MG63 (cell line): ENCODE measurements at regions not wholly inside any gene's neighbourhood (a gene's known extent, or its start where the extent isn't known, plus 50 kb on each side); places are given as distances from the start of the nearest gene placed in this dataset.

ENCODE experiments used
- DNase-seq: peaks from one replicate; pipeline ENCODE4 v3.0.0-alpha.2; 2020
- H3K27me3 ChIP-seq: fragments of 250-450 bp; sonication (Bioruptor Pico); 2 replicates; pipeline ENCODE4 v1.5.1; 2020; ENCODE audit warnings: mild to moderate bottlenecking, moderate library complexity
- H3K36me3 ChIP-seq: fragments of 250-450 bp; sonication (Bioruptor Pico); 2 replicates; pipeline ENCODE4 v1.5.1; 2020; ENCODE audit warnings: mild to moderate bottlenecking, moderate library complexity
- H3K4me3 ChIP-seq: fragments of 250-450 bp; sonication (Bioruptor Pico); 2 replicates; pipeline ENCODE4 v1.5.1; 2020; ENCODE audit warnings: mild to moderate bottlenecking, moderate library complexity
- H3K9me3 ChIP-seq: fragments of 250-450 bp; sonication (Bioruptor Pico); 2 replicates; pipeline ENCODE4 v1.5.1; 2020; ENCODE audit warnings: mild to moderate bottlenecking, moderate library complexity

GRCh38 chr2:14552818-14553217 is 79.7 kb upstream of the LRATD1 start:
- no peak for DNase-seq
- Histone ChIP-seq H3K9me3 (no peaks in the 10 kb centered on the region), H3K27me3 (no peaks in the 10 kb centered on the region), H3K4me3 (no peak overlapping the region), H3K36me3 (no peaks in the 10 kb centered on the region)

GRCh38 chr2:14554849-14555545 is 77.5 kb upstream of the LRATD1 start:
- no peak for DNase-seq

GRCh38 chr2:14557111-14557510 is 75.4 kb upstream of the LRATD1 start:
- Histone ChIP-seq H3K27me3 (no peaks in the 10 kb centered on the region), H3K36me3 (no peaks in the 10 kb centered on the region), H3K4me3 (no peak overlapping the region), H3K9me3 (no peaks in the 10 kb centered on the region)
- no peak for DNase-seq

More at GRCh38 chr2:14554849-14555545, 77.5 kb upstream of the LRATD1 start:
- Histone ChIP-seq H3K27me3 (no peaks in the 10 kb centered on the region), H3K36me3 (no peaks in the 10 kb centered on the region), H3K4me3 (no peak overlapping the region), H3K9me3 (no peaks in the 10 kb centered on the region)

GRCh38 chr2:14557916-14558315 is 74.6 kb upstream of the LRATD1 start:
- Histone ChIP-seq H3K9me3 (no peaks in the 10 kb centered on the region), H3K27me3 (no peaks in the 10 kb centered on the region), H3K36me3 (no peaks in the 10 kb centered on the region), H3K4me3 (no peak overlapping the region)
- DNase-seq = no peak

- Histone ChIP-seq H3K36me3 (no peaks in the 10 kb centered on the region), H3K9me3 (no peaks in the 10 kb centered on the region), H3K4me3 (no peak overlapping the region), H3K27me3 (no peaks in the 10 kb centered on the region)
- DNase-seq = no peak
Measured at GRCh38 chr2:14558335-14558919, 74.1 kb upstream of the LRATD1 start.

- H3K4me3 ChIP-seq = no peak overlapping the region
- H3K36me3 ChIP-seq = no peaks in the 10 kb centered on the region
- no peaks in the 10 kb centered on the region for H3K9me3 ChIP-seq
- DNase-seq = no peak
- H3K27me3 ChIP-seq = no peaks in the 10 kb centered on the region
Measured at GRCh38 chr2:14560716-14561115, 71.8 kb upstream of the LRATD1 start.

DNA sequence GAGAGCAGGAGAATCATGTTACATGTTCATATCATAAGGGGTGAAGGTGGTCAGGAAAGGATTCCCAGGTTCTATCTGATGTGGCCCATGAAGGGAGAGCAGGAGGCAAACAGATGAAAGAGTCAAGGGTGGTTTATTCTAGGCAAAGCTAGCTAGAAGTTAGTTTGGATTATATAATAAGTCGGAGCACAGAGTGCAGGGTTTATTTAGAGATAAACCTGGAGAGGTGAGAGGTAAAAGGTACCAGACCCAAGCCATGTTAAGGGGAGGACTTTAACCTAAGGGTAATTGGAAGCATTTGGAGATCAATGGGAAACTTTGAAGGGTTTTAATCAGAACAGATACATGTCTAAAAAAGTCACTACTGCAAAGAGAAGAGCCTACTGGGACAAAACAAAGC is 69.2 kb upstream of the LRATD1 start:
- Histone ChIP-seq H3K36me3 (no peaks in the 10 kb centered on the region), H3K4me3 (no peak overlapping the region), H3K9me3 (no peaks in the 10 kb centered on the region), H3K27me3 (no peaks in the 10 kb centered on the region)
- DNase-seq = no peak

- H3K36me3 ChIP-seq = no peaks in the 10 kb centered on the region
- no peaks in the 10 kb centered on the region for H3K27me3 ChIP-seq
- no peak overlapping the region for H3K4me3 ChIP-seq
- DNase-seq = no peak
- no peaks in the 10 kb centered on the region for H3K9me3 ChIP-seq
Measured at GRCh38 chr2:14565666-14566065, 66.9 kb upstream of the LRATD1 start.

DNA sequence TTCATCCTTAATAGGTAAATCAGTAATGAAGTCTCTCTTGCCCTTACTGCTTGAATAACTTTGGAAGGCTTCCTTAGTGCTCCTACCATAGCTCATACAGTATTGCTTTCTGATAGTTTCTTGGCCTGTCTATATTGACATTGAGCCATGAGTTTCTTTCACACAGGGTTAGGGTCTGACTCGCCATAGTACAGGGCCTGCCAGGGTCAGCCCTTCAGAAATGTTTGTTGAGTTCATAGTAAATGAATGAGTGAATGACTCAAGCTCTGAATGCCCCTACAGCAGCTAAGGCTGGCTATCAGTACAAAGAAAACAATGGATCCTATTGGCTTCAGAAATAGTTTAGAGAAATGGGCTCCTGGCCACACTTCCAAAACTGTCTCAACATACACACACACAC is 65.0 kb upstream of the LRATD1 start:
- Histone ChIP-seq H3K9me3 (no peaks in the 10 kb centered on the region), H3K36me3 (no peaks in the 10 kb centered on the region), H3K27me3 (no peaks in the 10 kb centered on the region), H3K4me3 (no peak overlapping the region)
- peak; percentile 2 for DNase-seq

- no peak for DNase-seq
- H3K4me3 ChIP-seq = no peak overlapping the region
- H3K9me3 ChIP-seq = no peaks in the 10 kb centered on the region
- H3K36me3 ChIP-seq = no peaks in the 10 kb centered on the region
- H3K27me3 ChIP-seq = no peaks in the 10 kb centered on the region; the same call in 1 of the 2 replicates
Measured at GRCh38 chr2:14569294-14569693, 63.2 kb upstream of the LRATD1 start.

- no peak overlapping the region for H3K4me3 ChIP-seq
Measured at GRCh38 chr2:14572633-14573032, 59.9 kb upstream of the LRATD1 start.

DNA sequence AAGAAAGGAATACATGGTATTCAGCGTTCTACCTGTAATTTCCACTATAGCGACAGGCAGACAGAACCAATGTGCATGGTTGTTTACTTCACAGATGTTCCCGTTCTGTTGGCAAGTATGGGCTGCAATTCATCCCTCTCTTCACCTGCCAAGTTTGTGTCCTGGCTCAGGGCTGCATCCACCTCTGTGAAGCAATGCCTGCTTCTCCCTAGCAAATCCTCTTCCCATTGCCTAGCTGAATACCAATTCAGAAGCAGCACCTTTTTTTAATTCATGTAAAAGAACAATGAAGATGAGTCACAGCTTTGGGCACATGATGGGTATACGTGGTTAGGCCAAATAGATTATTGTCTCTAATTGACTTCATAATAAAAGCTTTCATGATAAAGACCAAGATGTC is 54.7 kb upstream of the LRATD1 start:
- H3K4me3 ChIP-seq = no peak overlapping the region
- no peak for DNase-seq
- no peaks in the 10 kb centered on the region; the same call in 1 of the 2 replicates for H3K27me3 ChIP-seq

More at GRCh38 chr2:14572633-14573032, 59.9 kb upstream of the LRATD1 start:
- Histone ChIP-seq H3K27me3 (no peaks in the 10 kb centered on the region; the same call in 1 of the 2 replicates), H3K9me3 (no peaks in the 10 kb centered on the region), H3K36me3 (no peaks in the 10 kb centered on the region)
- no peak for DNase-seq

More for the DNA sequence above, 54.7 kb upstream of the LRATD1 start:
- H3K9me3 ChIP-seq = no peaks in the 10 kb centered on the region
- no peaks in the 10 kb centered on the region for H3K36me3 ChIP-seq
